NCI-H748 (cell line): ENCODE measurements at regions not wholly inside any gene's neighbourhood (a gene's known extent, or its start where the extent isn't known, plus 50 kb on each side); places are given as distances from the start of the nearest gene placed in this dataset.
A peak's percentile ranks its signal among the peaks of the same experiment; 100 is the strongest.

Experiments
- DNase-seq: peaks from one replicate; lab custom pipeline; 2025; ENCODE audit not compliant: unreplicated experiment; lab: John Stamatoyannopoulos, UW

GRCh38 chr2:13067508-13067907 lies 350.8 kb downstream of the TRIB2 start:
- DNase-seq, result no peak

- peak; percentile 8 for DNase-seq
Measured at GRCh38 chr2:13089971-13090370, 373.2 kb downstream of the TRIB2 start.

GRCh38 chr2:13091455-13091854 lies 374.7 kb downstream of the TRIB2 start:
- no peak for DNase-seq

- no peak for DNase-seq
Measured at GRCh38 chr2:13091861-13092378, 375.2 kb downstream of the TRIB2 start.

GRCh38 chr2:13093416-13093991 lies 376.8 kb downstream of the TRIB2 start:
- DNase-seq, result no peak

GRCh38 chr2:13102397-13103063 lies 385.8 kb downstream of the TRIB2 start:
- no peak for DNase-seq

- DNase-seq, result no peak
Measured at GRCh38 chr2:13103151-13103550, 386.4 kb downstream of the TRIB2 start.

- no peak for DNase-seq
Measured at GRCh38 chr2:13103778-13104493, 387.2 kb downstream of the TRIB2 start.

- no peak for DNase-seq
Measured at GRCh38 chr2:13104723-13105122, 388.0 kb downstream of the TRIB2 start.

- no peak for DNase-seq
Measured at GRCh38 chr2:13106302-13106701, 389.6 kb downstream of the TRIB2 start.

GRCh38 chr2:13109516-13109915 lies 392.8 kb downstream of the TRIB2 start:
- DNase-seq, result no peak

- DNase-seq, result no peak
Measured at GRCh38 chr2:13110825-13111224, 394.1 kb downstream of the TRIB2 start.

- no peak for DNase-seq
Measured at GRCh38 chr2:13113002-13113401, 396.3 kb downstream of the TRIB2 start.

- no peak for DNase-seq
Measured at GRCh38 chr2:13114391-13114790, 397.7 kb downstream of the TRIB2 start.

GRCh38 chr2:13115643-13116042 lies 398.9 kb downstream of the TRIB2 start:
- peak; percentile 73 for DNase-seq

- peak; percentile 26 for DNase-seq
Measured at GRCh38 chr2:13121096-13121495, 404.4 kb downstream of the TRIB2 start.

- DNase-seq, result peak; percentile 47
Measured at GRCh38 chr2:13128139-13128538, 411.4 kb downstream of the TRIB2 start.

- no peak for DNase-seq
Measured at GRCh38 chr2:13135369-13135768, 418.6 kb downstream of the TRIB2 start.

- no peak for DNase-seq
Measured at GRCh38 chr2:13135856-13136255, 419.1 kb downstream of the TRIB2 start.

GRCh38 chr2:13137679-13138078 lies 420.9 kb downstream of the TRIB2 start:
- no peak for DNase-seq

- DNase-seq, result no peak
Measured at GRCh38 chr2:13141315-13141714, 424.6 kb downstream of the TRIB2 start.

- no peak for DNase-seq
Measured at GRCh38 chr2:13143451-13143850, 426.7 kb downstream of the TRIB2 start.
